CD4-positive, alpha-beta T cell (primary cell): ENCODE measurements at regions not wholly inside any gene's neighbourhood (a gene's known extent, or its start where the extent isn't known, plus 50 kb on each side); places are given as distances from the start of the nearest gene placed in this dataset.

Experiments used
- ATAC-seq: fragments of 200-7000 bp; cut with Tn5 transposase; one replicate; pipeline ENCODE4 v1.10.0; 2022; ENCODE audit warnings: mild to moderate bottlenecking; ENCODE audit not compliant: poor library complexity
- CTCF ChIA-PET: fragments of 350-600 bp; sonication (Branson Sonifier 250); formaldehyde crosslinking; loops from one replicate; lab custom pipeline; 2021; ENCODE audit warnings: antibody characterized with exemption, inconsistent platforms; lab: Charles Lee
- POLR2A ChIA-PET: fragments of 350-600 bp; sonication (Branson Sonifier 250); formaldehyde crosslinking; loops from one replicate; lab custom pipeline; 2021; ENCODE audit warnings: antibody characterized with exemption, inconsistent platforms; lab: Charles Lee
- DNase-seq, 14 experiments: peaks; one replicate each; pipeline ENCODE4 v3.0.0-alpha.2; 2013 to 2020; ENCODE audit warnings: mixed read lengths in 2 of 14
- H3K27ac ChIP-seq, 2 donors: one replicate each; pipeline versions ENCODE4 v1.5.1 to v1.7.0; 2013; ENCODE audit warnings: low read length in 2 of 2, low read depth in 1 of 2, mild to moderate bottlenecking in 1 of 2
- H3K27me3 ChIP-seq, 2 experiments: 1 replicate in 1 of 2; 2 replicates in 1 of 2; pipeline versions ENCODE4 v1.6.1 to v1.7.0; 2013; ENCODE audit warnings: low read length in 2 of 2, control low read depth in 1 of 2, mild to moderate bottlenecking in 1 of 2, moderate library complexity in 1 of 2; ENCODE audit not compliant: insufficient read depth in 2 of 2, control insufficient read depth in 1 of 2
- H3K36me3 ChIP-seq: one replicate; pipeline ENCODE4 v1.6.1; 2013; ENCODE audit warnings: low read length, control low read depth; ENCODE audit not compliant: insufficient read depth
- H3K4me1 ChIP-seq: one replicate; pipeline ENCODE4 v1.6.1; 2013; ENCODE audit warnings: low read length, control low read depth; ENCODE audit not compliant: insufficient read depth
- H3K4me3 ChIP-seq: one replicate; pipeline ENCODE4 v1.5.1; 2013; ENCODE audit warnings: mild to moderate bottlenecking, low read length, moderate library complexity
- H3K9me3 ChIP-seq, 2 experiments: 1 replicate in 1 of 2; 2 replicates in 1 of 2; pipeline versions ENCODE4 v1.6.1 to v1.7.0; 2013; ENCODE audit warnings: low read length in 2 of 2, mild to moderate bottlenecking in 2 of 2, control low read depth in 1 of 2, moderate library complexity in 1 of 2; ENCODE audit not compliant: control insufficient read depth in 1 of 2, insufficient read depth in 1 of 2
- H3K27ac Mint-ChIP-seq: one replicate; pipeline ENCODE4 v1.8.0; 2020; ENCODE audit warnings: mixed read lengths
- H3K27me3 Mint-ChIP-seq: one replicate; pipeline ENCODE4 v1.8.0; 2021; ENCODE audit warnings: mixed read lengths
- H3K36me3 Mint-ChIP-seq: one replicate; pipeline ENCODE4 v1.8.0; 2021; ENCODE audit warnings: low read depth, mixed read lengths
- H3K4me1 Mint-ChIP-seq: one replicate; pipeline ENCODE4 v1.8.0; 2021; ENCODE audit warnings: low read depth, mixed read lengths
- H3K4me3 Mint-ChIP-seq: one replicate; pipeline ENCODE4 v1.8.0; 2020; ENCODE audit warnings: mild to moderate bottlenecking, mixed read lengths
- H3K9me3 Mint-ChIP-seq: one replicate; pipeline ENCODE4 v1.8.0; 2020; ENCODE audit warnings: mixed read lengths
- intact Hi-C, 2 experiments: fragments of 100-400 bp; cut with DNase I in 1 of 2; cut with micrococcal nuclease in 1 of 2; formaldehyde crosslinking; loops; one replicate each; pipeline versions ENCODE4 v1.15.1 to v1.9.0; 2023 to 2025; cut with DNase I, micrococcal nuclease
- TF ChIP-seq, protein P1 (sequence below): fragments of 200-600 bp; IDR thresholded peaks from one replicate; pipeline ENCODE4 v1.8.0; 2022; ENCODE audit warnings: antibody characterized with exemption, mild to moderate bottlenecking

DNA sequence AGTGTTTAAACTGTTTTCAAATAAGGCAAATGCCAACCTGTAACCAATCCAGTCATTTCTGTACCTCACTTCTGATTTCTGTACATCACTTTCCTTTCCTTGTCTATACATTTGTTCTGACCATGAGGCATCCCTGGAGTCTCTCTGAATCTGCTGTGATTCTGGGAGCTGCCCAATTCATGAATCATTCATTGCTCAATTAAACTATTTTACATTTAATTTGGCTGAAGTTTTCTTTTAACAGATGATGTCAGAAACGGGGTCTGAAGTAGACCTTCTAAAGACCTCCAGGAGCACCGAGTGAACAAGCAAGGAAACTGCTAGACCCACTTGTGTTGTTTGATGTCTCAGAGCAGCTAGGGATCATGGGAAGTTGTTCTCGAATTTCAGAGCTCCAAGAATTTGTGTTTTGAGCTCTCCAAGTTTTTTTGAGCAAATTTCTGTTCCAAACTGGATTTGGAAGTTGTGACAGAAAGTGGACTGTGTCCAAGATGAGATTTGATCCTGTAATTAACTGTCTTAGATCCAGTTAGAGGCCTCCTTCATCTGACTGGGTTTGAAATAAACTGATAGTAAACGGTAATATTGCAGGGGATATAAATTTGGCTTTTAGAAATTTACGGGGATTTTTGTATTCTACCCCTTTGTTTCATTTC is 490.8 kb upstream of the ST8SIA4 start:
- H3K4me3 Mint-ChIP-seq, result no peak overlapping the region
- H3K4me1 Mint-ChIP-seq, result no peaks in the 10 kb centered on the region
- intact Hi-C loops, result loop anchor here (2.0 to 10.0 kb wide), 3 partner anchors 919 to 965 kb away; no protein-coding TSS in a partner anchor
- no peak for DNase-seq
- no peak for ATAC-seq
- TF ChIP-seq, protein P1, sequence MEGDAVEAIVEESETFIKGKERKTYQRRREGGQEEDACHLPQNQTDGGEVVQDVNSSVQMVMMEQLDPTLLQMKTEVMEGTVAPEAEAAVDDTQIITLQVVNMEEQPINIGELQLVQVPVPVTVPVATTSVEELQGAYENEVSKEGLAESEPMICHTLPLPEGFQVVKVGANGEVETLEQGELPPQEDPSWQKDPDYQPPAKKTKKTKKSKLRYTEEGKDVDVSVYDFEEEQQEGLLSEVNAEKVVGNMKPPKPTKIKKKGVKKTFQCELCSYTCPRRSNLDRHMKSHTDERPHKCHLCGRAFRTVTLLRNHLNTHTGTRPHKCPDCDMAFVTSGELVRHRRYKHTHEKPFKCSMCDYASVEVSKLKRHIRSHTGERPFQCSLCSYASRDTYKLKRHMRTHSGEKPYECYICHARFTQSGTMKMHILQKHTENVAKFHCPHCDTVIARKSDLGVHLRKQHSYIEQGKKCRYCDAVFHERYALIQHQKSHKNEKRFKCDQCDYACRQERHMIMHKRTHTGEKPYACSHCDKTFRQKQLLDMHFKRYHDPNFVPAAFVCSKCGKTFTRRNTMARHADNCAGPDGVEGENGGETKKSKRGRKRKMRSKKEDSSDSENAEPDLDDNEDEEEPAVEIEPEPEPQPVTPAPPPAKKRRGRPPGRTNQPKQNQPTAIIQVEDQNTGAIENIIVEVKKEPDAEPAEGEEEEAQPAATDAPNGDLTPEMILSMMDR, result no peak
- Histone ChIP-seq H3K27me3 (no peaks in the 10 kb centered on the region), H3K4me1 (no peaks in the 10 kb centered on the region), H3K27ac (no peak overlapping the region), H3K9me3 (no peaks in the 10 kb centered on the region), H3K36me3 (no peaks in the 10 kb centered on the region), H3K4me3 (no peak overlapping the region)
- H3K27ac Mint-ChIP-seq, result no peak overlapping the region
- H3K36me3 Mint-ChIP-seq, result no peaks in the 10 kb centered on the region
- H3K27me3 Mint-ChIP-seq, result no peaks in the 10 kb centered on the region
- POLR2A ChIA-PET, result no interaction called here
- CTCF ChIA-PET, result no interaction called here
- no peaks in the 10 kb centered on the region for H3K9me3 Mint-ChIP-seq

DNA sequence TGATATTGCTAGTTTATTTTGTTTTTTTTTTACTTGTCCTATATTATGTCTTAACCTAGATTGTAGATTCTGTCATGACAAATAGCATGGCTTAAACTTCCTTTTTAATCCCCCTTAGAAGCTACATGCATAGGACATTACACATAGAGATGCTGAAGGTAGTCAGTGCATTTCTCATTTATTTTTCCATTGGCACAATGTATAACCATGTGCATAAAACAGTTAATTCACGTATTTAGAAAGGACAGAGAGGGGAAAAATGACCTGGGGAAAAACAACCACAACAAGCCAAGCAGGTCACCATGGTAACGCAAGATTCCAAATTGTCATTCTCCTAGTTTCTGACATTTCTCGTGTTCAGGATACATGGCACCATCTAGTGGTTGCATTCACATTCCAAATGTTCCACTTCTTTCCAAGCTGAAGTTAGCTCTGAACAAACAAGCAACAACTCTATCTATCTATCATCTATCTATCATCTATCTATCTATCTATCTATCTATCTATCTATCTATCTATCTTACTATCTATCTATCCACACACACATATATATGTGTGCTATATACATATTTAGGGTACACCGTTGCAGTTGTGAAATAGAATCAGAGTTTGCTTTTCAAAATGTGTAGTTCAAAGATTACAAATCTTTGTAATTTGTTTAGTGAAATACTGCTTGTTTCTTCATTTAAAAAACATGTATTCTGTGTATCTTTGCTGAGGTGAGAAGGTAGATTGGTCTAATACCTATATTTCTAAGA is 487.2 kb upstream of the ST8SIA4 start:
- Histone ChIP-seq H3K36me3 (no peaks in the 10 kb centered on the region), H3K9me3 (no peaks in the 10 kb centered on the region), H3K4me3 (no peak overlapping the region), H3K27me3 (no peaks in the 10 kb centered on the region), H3K27ac (no peak overlapping the region), H3K4me1 (no peaks in the 10 kb centered on the region)
- ATAC-seq, result no peak
- Mint-ChIP-seq H3K9me3 (no peaks in the 10 kb centered on the region), H3K27me3 (no peaks in the 10 kb centered on the region), H3K36me3 (no peaks in the 10 kb centered on the region), H3K4me1 (no peaks in the 10 kb centered on the region), H3K27ac (no peak overlapping the region), H3K4me3 (no peak overlapping the region)
- ChIA-PET CTCF (no interaction called here), POLR2A (no interaction called here)
- intact Hi-C loops, result loop anchor here (1.0 to 10.0 kb wide), 4 partner anchors 767 to 958 kb away; no protein-coding TSS in a partner anchor
- TF ChIP-seq, protein P1, result peak; percentile 57
- DNase-seq, result peak in 3 of 14 experiments; percentile 27 to 43 (median 36)

DNA sequence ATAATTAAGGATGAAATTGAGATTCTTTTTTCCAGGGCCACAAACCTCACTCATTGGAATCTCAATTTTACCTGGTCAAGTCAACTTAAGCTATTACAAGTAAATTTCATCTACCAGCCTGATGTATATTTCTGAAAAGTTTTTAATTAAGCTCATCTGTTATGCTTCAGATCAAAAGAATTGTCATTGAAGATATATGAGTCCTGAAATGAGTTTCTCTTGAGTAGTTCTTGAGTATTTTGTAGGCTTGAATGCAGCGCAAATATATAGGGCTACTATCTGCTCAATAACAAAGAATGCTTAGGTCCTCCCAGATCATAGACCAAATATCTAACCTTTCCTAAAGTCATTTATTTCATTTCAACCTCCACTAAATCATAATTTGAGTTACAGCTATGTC is 482.2 kb upstream of the ST8SIA4 start:
- TF ChIP-seq, protein P1, result no peak
- ATAC-seq, result no peak
- intact Hi-C loops, result loop anchor here in 1 of 2 experiments (5.0 kb wide), 1 partner anchor 768 kb away; no protein-coding TSS in a partner anchor

More for the DNA sequence above, 482.2 kb upstream of the ST8SIA4 start:
- Histone ChIP-seq H3K9me3 (no peaks in the 10 kb centered on the region), H3K27ac (no peak overlapping the region), H3K27me3 (peaks cover 0 to 8% of the 10 kb centered on the region in 2 experiments), H3K36me3 (no peaks in the 10 kb centered on the region), H3K4me1 (no peaks in the 10 kb centered on the region), H3K4me3 (no peak overlapping the region)
- ChIA-PET POLR2A (no interaction called here), CTCF (no interaction called here)
- Mint-ChIP-seq H3K9me3 (no peaks in the 10 kb centered on the region), H3K27me3 (peaks cover 6% of the 10 kb centered on the region), H3K27ac (no peak overlapping the region), H3K4me3 (no peak overlapping the region), H3K4me1 (no peaks in the 10 kb centered on the region), H3K36me3 (no peaks in the 10 kb centered on the region)
- no peak for DNase-seq
